ENCODE measurements at regions not wholly inside any gene's neighbourhood (a gene's known extent, or its start where the extent isn't known, plus 50 kb on each side); places are given as distances from the start of the nearest gene placed in this dataset.

DNA sequence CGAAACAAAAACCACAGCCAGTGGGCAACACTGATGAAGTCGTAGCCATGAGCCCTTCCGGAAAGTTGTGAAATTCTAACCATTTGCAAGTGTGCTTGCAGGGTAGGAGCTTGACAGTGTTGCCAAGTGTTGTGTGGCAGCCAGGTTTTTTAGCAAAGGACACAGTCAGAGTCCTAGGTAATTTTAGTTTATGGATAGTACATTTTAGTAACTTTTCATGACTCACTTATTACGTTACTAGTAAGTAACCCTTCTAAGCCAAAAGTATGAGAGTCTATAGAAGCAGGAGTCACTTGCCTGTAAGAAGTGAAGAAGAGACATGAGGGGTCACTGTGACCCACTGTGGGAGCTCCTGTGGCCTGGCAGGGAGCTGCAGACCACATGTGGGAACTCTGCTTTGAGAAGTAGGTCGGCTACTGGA lies 54.8 kb upstream of the ADPGK start:
- ATAC-seq = no peak
- TF ChIP-seq, protein P1, sequence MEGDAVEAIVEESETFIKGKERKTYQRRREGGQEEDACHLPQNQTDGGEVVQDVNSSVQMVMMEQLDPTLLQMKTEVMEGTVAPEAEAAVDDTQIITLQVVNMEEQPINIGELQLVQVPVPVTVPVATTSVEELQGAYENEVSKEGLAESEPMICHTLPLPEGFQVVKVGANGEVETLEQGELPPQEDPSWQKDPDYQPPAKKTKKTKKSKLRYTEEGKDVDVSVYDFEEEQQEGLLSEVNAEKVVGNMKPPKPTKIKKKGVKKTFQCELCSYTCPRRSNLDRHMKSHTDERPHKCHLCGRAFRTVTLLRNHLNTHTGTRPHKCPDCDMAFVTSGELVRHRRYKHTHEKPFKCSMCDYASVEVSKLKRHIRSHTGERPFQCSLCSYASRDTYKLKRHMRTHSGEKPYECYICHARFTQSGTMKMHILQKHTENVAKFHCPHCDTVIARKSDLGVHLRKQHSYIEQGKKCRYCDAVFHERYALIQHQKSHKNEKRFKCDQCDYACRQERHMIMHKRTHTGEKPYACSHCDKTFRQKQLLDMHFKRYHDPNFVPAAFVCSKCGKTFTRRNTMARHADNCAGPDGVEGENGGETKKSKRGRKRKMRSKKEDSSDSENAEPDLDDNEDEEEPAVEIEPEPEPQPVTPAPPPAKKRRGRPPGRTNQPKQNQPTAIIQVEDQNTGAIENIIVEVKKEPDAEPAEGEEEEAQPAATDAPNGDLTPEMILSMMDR (IDR thresholded peaks at IDR 0.05) = no peak
- intact Hi-C loops (cut with micrococcal nuclease) = no loop called here

DNA sequence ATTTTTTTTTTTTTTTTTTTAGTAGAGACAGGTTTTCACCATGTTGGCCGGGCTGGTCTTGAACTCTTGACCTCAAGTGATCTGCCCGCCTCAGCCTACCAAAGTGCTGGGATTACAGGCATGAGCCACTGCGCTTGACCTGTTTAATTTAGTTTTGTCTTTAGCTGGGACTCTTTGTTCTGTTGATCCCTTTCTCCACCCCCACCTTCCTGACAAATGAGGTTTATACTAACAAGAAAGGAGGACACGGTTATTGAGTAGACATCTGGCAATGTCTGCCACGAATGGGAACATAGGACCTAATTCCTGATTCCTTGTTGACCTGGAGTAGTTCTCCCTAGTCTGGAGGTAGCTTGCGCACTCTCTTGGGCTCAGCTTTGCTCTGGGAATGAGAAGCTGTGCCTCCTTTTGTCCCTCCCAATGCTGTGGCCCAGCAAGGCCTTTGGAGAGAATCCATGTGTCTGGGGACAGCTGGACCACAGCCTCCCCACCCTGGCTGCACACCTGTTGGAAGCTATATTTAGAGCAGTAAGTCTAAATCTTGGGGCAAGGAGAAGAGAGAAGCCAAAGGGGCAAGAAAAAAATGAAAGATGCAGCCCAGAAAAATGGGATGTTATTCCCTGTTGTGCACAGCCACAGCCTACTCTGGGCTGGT lies 53.2 kb upstream of the ADPGK start:
- CTCF ChIA-PET = interaction anchor here (1.0 kb wide), 1 partner anchor 20 kb away, joined by 3 read pairs; no protein-coding TSS in a partner anchor
- intact Hi-C loops (cut with micrococcal nuclease) = no loop called here
- H3K4me3 Mint-ChIP-seq = no peak overlapping the region
- no peaks in the 10 kb centered on the region for H3K36me3 Mint-ChIP-seq (ENCODE audit: low read depth)
- H3K9me3 Mint-ChIP-seq = no peaks in the 10 kb centered on the region
- no peak overlapping the region for H3K27ac Mint-ChIP-seq
- TF ChIP-seq, protein P1 (IDR thresholded peaks at IDR 0.05) = no peak
- H3K27me3 Mint-ChIP-seq = peaks cover 2% of the 10 kb centered on the region
- no peak for ATAC-seq
- POLR2A ChIA-PET = no interaction called here
- no peak for DNase-seq
- no peaks in the 10 kb centered on the region for H3K4me1 Mint-ChIP-seq (ENCODE audit: low read depth)

More for the DNA sequence above, 54.8 kb upstream of the ADPGK start:
- no peak for DNase-seq
- POLR2A ChIA-PET = no interaction called here
- CTCF ChIA-PET = no interaction called here
- no peaks in the 10 kb centered on the region for H3K9me3 Mint-ChIP-seq
- H3K36me3 Mint-ChIP-seq (ENCODE audit: low read depth) = no peaks in the 10 kb centered on the region
- no peak overlapping the region for H3K27ac Mint-ChIP-seq
- no peak overlapping the region for H3K4me3 Mint-ChIP-seq
- peaks cover 2% of the 10 kb centered on the region for H3K27me3 Mint-ChIP-seq
- no peaks in the 10 kb centered on the region for H3K4me1 Mint-ChIP-seq (ENCODE audit: low read depth)

- intact Hi-C loops (cut with micrococcal nuclease) = no loop called here
- CTCF ChIA-PET = interaction anchor here (0.8 kb wide), 1 partner anchor 63 kb away, joined by 3 read pairs; no protein-coding TSS in a partner anchor
- TF ChIP-seq, protein P1 (IDR thresholded peaks at IDR 0.05) = no peak
- no peaks in the 10 kb centered on the region for H3K36me3 Mint-ChIP-seq (ENCODE audit: low read depth)
- H3K9me3 Mint-ChIP-seq = no peaks in the 10 kb centered on the region
- POLR2A ChIA-PET = no interaction called here
- DNase-seq = peak; percentile 7
- H3K27me3 Mint-ChIP-seq = peaks cover 5% of the 10 kb centered on the region
- H3K27ac Mint-ChIP-seq = no peak overlapping the region
- no peak overlapping the region for H3K4me3 Mint-ChIP-seq
- no peaks in the 10 kb centered on the region for H3K4me1 Mint-ChIP-seq (ENCODE audit: low read depth)
- ATAC-seq = no peak
These were observed 51.8 kb upstream of the ADPGK start for GRCh38 chr15:72835294-72835890.

DNA sequence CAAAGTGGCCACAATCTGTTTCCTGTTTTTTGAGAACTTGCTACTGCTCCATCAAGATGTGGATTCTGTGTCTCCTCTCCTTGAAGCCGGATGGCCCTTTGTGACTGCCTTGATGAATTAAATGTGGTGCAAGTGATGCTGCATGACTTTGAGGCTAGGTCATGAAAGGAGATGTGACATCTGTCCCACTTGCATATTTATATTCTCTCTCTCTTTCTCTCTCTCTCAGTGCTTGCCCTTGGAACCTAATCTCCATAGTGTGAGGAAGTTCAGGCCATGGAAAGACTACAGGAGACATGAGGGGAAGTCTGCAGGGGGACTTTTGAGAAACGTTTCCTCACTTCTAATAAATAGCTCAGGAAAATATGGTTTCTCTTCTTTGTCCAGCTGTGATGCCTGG lies 50.0 kb upstream of the ADPGK start:
- Mint-ChIP-seq H3K4me1 (ENCODE audit: low read depth) (no peaks in the 10 kb centered on the region), H3K36me3 (ENCODE audit: low read depth) (no peaks in the 10 kb centered on the region), H3K27ac (no peak overlapping the region), H3K27me3 (peaks cover 9% of the 10 kb centered on the region), H3K9me3 (no peaks in the 10 kb centered on the region), H3K4me3 (no peak overlapping the region)
- TF ChIP-seq, protein P1 (IDR thresholded peaks at IDR 0.05) = no peak
- ChIA-PET CTCF (interaction anchor here (1.3 kb wide), 1 partner anchor 93 kb away, joined by 3 read pairs; no protein-coding TSS in a partner anchor), POLR2A (no interaction called here)
- no peak for DNase-seq
- intact Hi-C loops (cut with micrococcal nuclease) = no loop called here
- no peak for ATAC-seq

Measured in activated CD8-positive, alpha-beta T cell treated with anti-CD3 and anti-CD28 coated beads for 36 hours (primary cell).